ENCODE measurements at regions not wholly inside any gene's neighbourhood (a gene's known extent, or its start where the extent isn't known, plus 50 kb on each side); places are given as distances from the start of the nearest gene placed in this dataset.

GRCh38 chr14:48107646-48108045, 432.2 kb upstream of the MDGA2 start:
- H3K27ac ChIP-seq (ENCODE audit: low read depth, low read length) = no peak overlapping the region
- BruUV-seq (replicated peaks) = no TSS peak
- CTCF ChIA-PET = no interaction called here
- DNase-seq (ENCODE audit: low read depth, low spot score) = no peak
- intact Hi-C loops (cut with micrococcal nuclease) = no loop called here
- H3K79me2 ChIP-seq (ENCODE audit: insufficient read depth, low read length) = no peaks in the 10 kb centered on the region
- ATAC-seq = no peak
- no peaks in the 10 kb centered on the region for H4K20me1 ChIP-seq (ENCODE audit: insufficient read depth)
- H3K9ac ChIP-seq (ENCODE audit: low read length) = no peak overlapping the region
- POLR2A ChIA-PET = no interaction called here
- no peaks in the 10 kb centered on the region for H3K36me3 ChIP-seq (ENCODE audit: control insufficient read depth in 1 of 2, insufficient read depth in 2 of 2, low read length in 2 of 2)
- no peaks in the 10 kb centered on the region for H3K9me3 ChIP-seq (ENCODE audit: control insufficient read depth in 1 of 2, insufficient read depth in 1 of 2, low read depth in 1 of 2, low read length in 2 of 2)
- no peak overlapping the region for H3K4me3 ChIP-seq (replicated peaks in 1 of 2; ENCODE audit: low read depth in 1 of 2, low read length in 2 of 2)
- RAD21 ChIA-PET (ENCODE audit: low non-redundant PET in 1 of 2, low total read pairs in 2 of 2, uncharacterized antibody in 2 of 2, unreplicated experiment in 2 of 2) = no interaction called here
- no peak overlapping the region for H2AFZ ChIP-seq (ENCODE audit: low read depth, low read length, poor library complexity, severe bottlenecking)
- no peaks in the 10 kb centered on the region for H3K9me2 ChIP-seq (ENCODE audit: insufficient read depth)
- H3K4me1 ChIP-seq (ENCODE audit: control insufficient read depth in 1 of 2, insufficient read depth in 2 of 2, low read length in 2 of 2) = no peaks in the 10 kb centered on the region
- TF ChIP-seq ZBTB33 (IDR thresholded peaks at IDR 0.05; ENCODE audit: extremely low read depth, insufficient replicate concordance, low read length) (no peak), ELF1 (IDR thresholded peaks at IDR 0.05; ENCODE audit: borderline replicate concordance, low read depth) (no peak), CBX3 (IDR thresholded peaks at IDR 0.05; ENCODE audit: low read depth) (no peak)
- H3K27me3 ChIP-seq (ENCODE audit: insufficient read depth, low read length) = no peaks in the 10 kb centered on the region
- no peak overlapping the region for H3K4me2 ChIP-seq (ENCODE audit: low read length)

DNA sequence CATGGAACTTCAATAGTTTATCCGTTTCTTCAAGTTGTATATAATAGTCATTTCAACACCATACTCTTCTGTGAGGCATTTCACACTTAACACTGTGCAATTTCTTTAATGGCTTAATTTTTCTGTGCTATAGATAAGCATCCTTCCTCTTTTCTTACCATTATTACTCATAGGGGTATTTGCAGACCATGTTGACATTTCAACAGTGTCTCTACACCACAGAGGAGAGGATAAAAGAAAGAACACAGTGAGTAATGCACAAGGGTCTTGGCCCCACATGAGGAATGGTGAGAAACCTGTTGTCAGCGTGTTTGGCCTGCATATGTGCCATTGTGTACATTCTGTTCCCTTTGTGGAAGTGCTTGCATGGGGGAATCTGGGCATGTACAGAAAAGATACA, 421.5 kb upstream of the MDGA2 start:
- Histone ChIP-seq H3K4me2 (ENCODE audit: low read length) (no peak overlapping the region), H3K9ac (ENCODE audit: low read length) (no peak overlapping the region), H3K27me3 (ENCODE audit: insufficient read depth, low read length) (no peaks in the 10 kb centered on the region), H3K27ac (ENCODE audit: low read depth, low read length) (no peak overlapping the region), H3K4me1 (ENCODE audit: control insufficient read depth in 1 of 2, insufficient read depth in 2 of 2, low read length in 2 of 2) (no peaks in the 10 kb centered on the region), H3K4me3 (replicated peaks in 1 of 2; ENCODE audit: low read depth in 1 of 2, low read length in 2 of 2) (no peak overlapping the region), H2AFZ (ENCODE audit: low read depth, low read length, poor library complexity, severe bottlenecking) (no peak overlapping the region), H3K9me2 (ENCODE audit: insufficient read depth) (no peaks in the 10 kb centered on the region), H4K20me1 (ENCODE audit: insufficient read depth) (no peaks in the 10 kb centered on the region), H3K36me3 (ENCODE audit: control insufficient read depth in 1 of 2, insufficient read depth in 2 of 2, low read length in 2 of 2) (no peaks in the 10 kb centered on the region), H3K9me3 (ENCODE audit: control insufficient read depth in 1 of 2, insufficient read depth in 1 of 2, low read depth in 1 of 2, low read length in 2 of 2) (peaks cover 0 to 7% of the 10 kb centered on the region in 2 experiments; a peak in 1 of 4 replicates), H3K79me2 (ENCODE audit: insufficient read depth, low read length) (no peaks in the 10 kb centered on the region)
- intact Hi-C loops (cut with micrococcal nuclease) = no loop called here
- no peak for ATAC-seq
- CTCF ChIA-PET = no interaction called here
- RAD21 ChIA-PET (ENCODE audit: low non-redundant PET in 1 of 2, low total read pairs in 2 of 2, uncharacterized antibody in 2 of 2, unreplicated experiment in 2 of 2) = no interaction called here
- POLR2A ChIA-PET = no interaction called here
- no TSS peak for BruUV-seq (replicated peaks)
- DNase-seq (ENCODE audit: low read depth, low spot score) = no peak
- TF ChIP-seq FOSL1 (IDR thresholded peaks at IDR 0.05; ENCODE audit: low read depth) (no peak), POLR2AphosphoS5 (IDR thresholded peaks at IDR 0.05; ENCODE audit: low read depth, low read length) (no peak), SP1 (IDR thresholded peaks at IDR 0.05; ENCODE audit: low read depth) (no peak), SRF (IDR thresholded peaks at IDR 0.05; ENCODE audit: low read depth) (no peak), EZH2phosphoT487 (IDR thresholded peaks at IDR 0.05; ENCODE audit: borderline replicate concordance) (no peak), ZNF274 (IDR thresholded peaks at IDR 0.05; ENCODE audit: low read depth, low read length) (no peak), SIN3A (IDR thresholded peaks at IDR 0.05; ENCODE audit: low read depth) (no peak), CBX3 (IDR thresholded peaks at IDR 0.05; ENCODE audit: low read depth) (no peak), CEBPB (IDR thresholded peaks at IDR 0.05; ENCODE audit: low read depth) (no peak), TCF7L2 (IDR thresholded peaks at IDR 0.05; ENCODE audit: borderline replicate concordance, extremely low read depth, insufficient read depth, insufficient read length) (no peak), RAD21 (IDR thresholded peaks at IDR 0.05; ENCODE audit: low read depth) (no peak), CTCF (IDR thresholded peaks at IDR 0.05 in 2 of 3, conservative IDR thresholded peaks at IDR 0.05 in 1 of 3; ENCODE audit: borderline replicate concordance in 1 of 3, insufficient read depth in 1 of 3, low read depth in 2 of 3, low read length in 2 of 3) (no peak), YY1 (IDR thresholded peaks at IDR 0.05; ENCODE audit: extremely low read depth, insufficient replicate concordance, low read depth, low read length) (no peak), EZH2 (IDR thresholded peaks at IDR 0.05) (no peak), ATF3 (IDR thresholded peaks at IDR 0.05) (no peak), POLR2A (IDR thresholded peaks at IDR 0.05; ENCODE audit: borderline replicate concordance, extremely low read depth, insufficient read depth, insufficient read length) (no peak)
- TF ChIP-seq, protein P1, sequence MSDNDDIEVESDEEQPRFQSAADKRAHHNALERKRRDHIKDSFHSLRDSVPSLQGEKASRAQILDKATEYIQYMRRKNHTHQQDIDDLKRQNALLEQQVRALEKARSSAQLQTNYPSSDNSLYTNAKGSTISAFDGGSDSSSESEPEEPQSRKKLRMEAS (IDR thresholded peaks at IDR 0.05) = no peak
